LNCAP (cell line): ENCODE measurements at regions not wholly inside any gene's neighbourhood (a gene's known extent, or its start where the extent isn't known, plus 50 kb on each side); places are given as distances from the start of the nearest gene placed in this dataset.

Experiments
- CTCF ChIP-seq: fragments of 450-650 bp; IDR thresholded peaks from 2 replicates; pipeline ENCODE4 v1.5.1; 2017; ENCODE audit warnings: mild to moderate bottlenecking

- no peak for TF ChIP-seq CTCF
Measured at GRCh38 chr4:19400820-19401219, 850.9 kb upstream of the SLIT2 start.

GRCh38 chr4:19399001-19399400 lies 852.7 kb upstream of the SLIT2 start:
- TF ChIP-seq CTCF = no peak

- no peak for TF ChIP-seq CTCF
Measured at GRCh38 chr4:19386786-19387185, 864.9 kb upstream of the SLIT2 start.

GRCh38 chr4:19382993-19383756 lies 868.5 kb upstream of the SLIT2 start:
- TF ChIP-seq CTCF = no peak

- TF ChIP-seq CTCF = no peak
Measured at GRCh38 chr4:19381068-19381467, 870.6 kb upstream of the SLIT2 start.

- no peak for TF ChIP-seq CTCF
Measured at GRCh38 chr4:19380600-19380999, 871.1 kb upstream of the SLIT2 start.

GRCh38 chr4:19379191-19379708 lies 872.5 kb upstream of the SLIT2 start:
- TF ChIP-seq CTCF = no peak
